ENCODE measurements at regions not wholly inside any gene's neighbourhood (a gene's known extent, or its start where the extent isn't known, plus 50 kb on each side); places are given as distances from the start of the nearest gene placed in this dataset.

DNA sequence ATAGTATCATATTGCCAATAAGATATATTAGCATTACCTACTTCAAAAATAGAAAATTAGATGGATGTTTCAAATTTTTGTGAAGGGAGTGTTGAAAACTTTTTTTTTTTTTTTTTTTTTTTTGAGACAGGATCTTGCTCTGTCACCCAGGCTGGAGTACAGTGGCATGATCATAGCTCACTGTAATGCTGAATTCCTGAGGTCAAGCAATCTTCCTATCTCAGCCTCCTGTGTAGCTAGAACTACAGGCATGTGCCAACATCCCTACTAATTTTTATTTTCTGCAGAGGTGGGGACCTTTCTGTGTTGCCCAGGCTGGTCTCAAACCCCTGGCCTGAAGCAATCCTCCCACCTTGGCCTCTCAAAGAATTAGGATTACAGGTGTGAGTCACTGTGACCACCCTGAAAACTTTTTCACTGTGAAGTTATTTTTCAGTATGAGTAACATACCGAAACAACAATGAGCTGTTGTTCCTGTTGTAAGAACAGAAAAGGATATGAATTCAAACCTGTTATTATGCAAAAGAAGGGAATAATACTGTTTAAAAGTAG is 266.9 kb downstream of the NEBL start:
- DNase-seq (ENCODE audit: low read depth) = no peak
- H3K4me3 ChIP-seq (ENCODE audit: low read depth, low read length) = no peak overlapping the region
- TF ChIP-seq, protein P1, sequence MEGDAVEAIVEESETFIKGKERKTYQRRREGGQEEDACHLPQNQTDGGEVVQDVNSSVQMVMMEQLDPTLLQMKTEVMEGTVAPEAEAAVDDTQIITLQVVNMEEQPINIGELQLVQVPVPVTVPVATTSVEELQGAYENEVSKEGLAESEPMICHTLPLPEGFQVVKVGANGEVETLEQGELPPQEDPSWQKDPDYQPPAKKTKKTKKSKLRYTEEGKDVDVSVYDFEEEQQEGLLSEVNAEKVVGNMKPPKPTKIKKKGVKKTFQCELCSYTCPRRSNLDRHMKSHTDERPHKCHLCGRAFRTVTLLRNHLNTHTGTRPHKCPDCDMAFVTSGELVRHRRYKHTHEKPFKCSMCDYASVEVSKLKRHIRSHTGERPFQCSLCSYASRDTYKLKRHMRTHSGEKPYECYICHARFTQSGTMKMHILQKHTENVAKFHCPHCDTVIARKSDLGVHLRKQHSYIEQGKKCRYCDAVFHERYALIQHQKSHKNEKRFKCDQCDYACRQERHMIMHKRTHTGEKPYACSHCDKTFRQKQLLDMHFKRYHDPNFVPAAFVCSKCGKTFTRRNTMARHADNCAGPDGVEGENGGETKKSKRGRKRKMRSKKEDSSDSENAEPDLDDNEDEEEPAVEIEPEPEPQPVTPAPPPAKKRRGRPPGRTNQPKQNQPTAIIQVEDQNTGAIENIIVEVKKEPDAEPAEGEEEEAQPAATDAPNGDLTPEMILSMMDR (conservative IDR thresholded peaks at IDR 0.05; ENCODE audit: low read depth, low read length) = no peak

DNA sequence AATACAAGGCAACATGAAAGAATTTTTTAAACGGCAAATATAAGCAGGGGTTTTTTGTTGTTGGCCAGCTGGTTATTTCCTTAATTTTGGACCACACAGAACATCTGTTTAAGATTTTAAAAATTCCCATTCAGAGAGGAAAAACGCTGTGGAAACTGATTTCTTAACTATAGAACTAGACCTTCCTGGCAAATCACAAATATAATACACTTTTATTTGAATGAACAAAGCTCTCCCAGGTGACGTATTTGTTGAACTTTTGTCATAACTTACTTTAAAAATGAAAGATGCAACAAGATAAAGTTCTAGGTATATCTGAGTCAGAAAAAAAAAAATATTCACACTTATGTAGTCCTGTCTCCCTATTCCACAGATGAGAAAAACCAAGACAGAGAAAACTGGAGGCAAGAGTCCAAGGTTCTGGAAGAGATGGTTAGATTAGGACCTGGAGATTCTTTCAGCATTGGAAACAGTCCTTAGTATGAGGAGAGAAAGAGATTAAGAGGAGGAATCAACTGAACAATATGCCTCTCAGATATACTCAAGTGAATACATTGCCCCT is 269.1 kb downstream of the NEBL start:
- H3K4me3 ChIP-seq (ENCODE audit: low read depth, low read length) = no peak overlapping the region
- TF ChIP-seq, protein P1 (conservative IDR thresholded peaks at IDR 0.05; ENCODE audit: low read depth, low read length) = no peak

DNA sequence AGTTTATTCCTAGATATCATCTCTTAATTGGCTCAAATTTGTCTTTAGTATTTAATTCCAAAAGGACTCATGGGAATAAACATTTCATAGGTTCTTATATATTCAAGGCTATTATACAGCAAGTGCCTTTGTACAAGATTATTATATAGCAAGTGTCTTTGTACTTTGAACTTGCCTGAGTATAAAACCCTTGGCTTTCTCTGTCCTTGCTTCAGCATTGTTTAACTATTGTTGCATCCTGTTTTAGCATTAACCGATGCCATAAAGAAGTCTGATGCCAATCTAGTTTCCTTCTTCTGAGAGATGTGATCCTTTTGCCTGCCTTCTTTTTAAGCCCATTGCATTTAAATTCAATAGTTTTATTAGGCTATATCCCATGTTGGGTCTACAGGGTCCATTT is 270.0 kb downstream of the NEBL start:
- no peak overlapping the region for H3K4me3 ChIP-seq (ENCODE audit: low read depth, low read length)
- TF ChIP-seq, protein P1 (conservative IDR thresholded peaks at IDR 0.05; ENCODE audit: low read depth, low read length) = no peak
- DNase-seq (ENCODE audit: low read depth) = no peak

More for the DNA sequence above, 269.1 kb downstream of the NEBL start:
- DNase-seq (ENCODE audit: low read depth) = no peak

DNA sequence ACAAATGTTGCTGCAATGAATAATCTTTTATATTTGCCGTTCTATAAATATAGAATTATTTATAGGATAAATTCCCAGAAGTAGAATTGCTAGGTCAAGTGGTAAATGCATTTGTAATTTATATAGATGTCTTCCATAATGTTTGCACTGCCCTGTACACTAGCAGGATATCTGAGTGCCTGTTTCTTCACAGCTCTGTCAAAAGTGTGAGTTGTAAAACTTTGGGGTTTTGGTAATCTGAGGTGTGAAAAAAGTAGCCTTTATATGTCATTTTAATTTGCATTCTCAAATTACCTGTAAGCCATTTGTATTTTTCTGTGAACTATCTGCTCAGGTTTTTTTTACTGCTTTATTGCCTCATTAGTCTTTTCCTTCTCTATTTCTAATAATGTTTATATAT is 271.2 kb downstream of the NEBL start:
- no peak overlapping the region for H3K4me3 ChIP-seq (ENCODE audit: low read depth, low read length)
- TF ChIP-seq, protein P1 (conservative IDR thresholded peaks at IDR 0.05; ENCODE audit: low read depth, low read length) = no peak
- no peak for DNase-seq (ENCODE audit: low read depth)

DNA sequence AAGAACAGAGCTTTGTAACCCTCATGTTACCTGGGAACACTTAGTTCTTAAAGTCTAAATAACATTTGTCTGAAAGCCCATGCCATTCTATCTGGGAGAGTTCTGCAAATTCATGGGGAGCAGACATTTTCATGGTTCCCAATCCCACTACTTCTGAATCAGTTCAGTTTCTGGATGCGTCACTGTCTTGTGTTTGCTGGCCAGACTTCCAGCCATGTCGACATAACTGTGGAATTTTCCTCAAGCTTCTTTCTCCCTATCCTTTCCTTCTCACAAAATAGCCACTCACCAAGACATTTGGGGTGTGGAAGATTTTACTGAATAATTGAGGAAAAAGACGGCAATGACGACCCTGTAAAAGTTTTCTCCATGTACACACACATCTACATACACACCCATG is 272.5 kb downstream of the NEBL start:
- no peak overlapping the region for H3K4me3 ChIP-seq (ENCODE audit: low read depth, low read length)
- no peak for DNase-seq (ENCODE audit: low read depth)
- TF ChIP-seq, protein P1 (conservative IDR thresholded peaks at IDR 0.05; ENCODE audit: low read depth, low read length) = no peak

DNA sequence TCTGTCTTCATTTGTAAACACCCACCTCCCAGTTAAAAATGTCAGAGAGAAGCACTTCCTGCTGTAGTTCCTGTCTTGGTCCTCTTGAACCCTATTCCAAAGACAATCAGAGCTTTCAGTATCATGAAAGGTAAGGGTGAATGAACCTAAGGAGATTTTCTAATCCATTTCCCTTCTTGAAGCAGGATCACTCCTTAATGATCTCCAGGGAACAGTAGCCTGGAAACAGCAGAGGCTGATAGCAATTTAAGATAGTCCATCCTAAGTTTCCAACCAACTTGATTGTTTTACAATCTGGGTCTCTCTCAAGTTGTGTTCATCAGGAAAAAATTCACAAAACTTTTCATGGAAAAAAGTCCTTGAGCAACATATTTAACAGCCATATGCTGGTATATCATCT is 273.6 kb downstream of the NEBL start:
- H3K4me3 ChIP-seq (ENCODE audit: low read depth, low read length) = no peak overlapping the region
- no peak for DNase-seq (ENCODE audit: low read depth)
- TF ChIP-seq, protein P1 (conservative IDR thresholded peaks at IDR 0.05; ENCODE audit: low read depth, low read length) = no peak
